DMS79 treated with DMSO at 0.1 percent for 48 hours (cell line): ENCODE measurements at regions not wholly inside any gene's neighbourhood (a gene's known extent, or its start where the extent isn't known, plus 50 kb on each side); places are given as distances from the start of the nearest gene placed in this dataset.
"Not testable (repeated sequence)": the region's sequence is repeated elsewhere in the genome, so short reads cannot be mapped to it uniquely, and the experiment has no call there.

Experiments used
- DNase-seq: peaks from one replicate; lab custom pipeline; 2025; lab: John Stamatoyannopoulos, UW

GRCh38 chr12:9449181-9449580 is 158.5 kb downstream of the KLRB1 start:
- no peak for DNase-seq

- DNase-seq: peak; percentile 31
Observed at GRCh38 chr12:9448648-9449047, 159.1 kb downstream of the KLRB1 start.

DNA sequence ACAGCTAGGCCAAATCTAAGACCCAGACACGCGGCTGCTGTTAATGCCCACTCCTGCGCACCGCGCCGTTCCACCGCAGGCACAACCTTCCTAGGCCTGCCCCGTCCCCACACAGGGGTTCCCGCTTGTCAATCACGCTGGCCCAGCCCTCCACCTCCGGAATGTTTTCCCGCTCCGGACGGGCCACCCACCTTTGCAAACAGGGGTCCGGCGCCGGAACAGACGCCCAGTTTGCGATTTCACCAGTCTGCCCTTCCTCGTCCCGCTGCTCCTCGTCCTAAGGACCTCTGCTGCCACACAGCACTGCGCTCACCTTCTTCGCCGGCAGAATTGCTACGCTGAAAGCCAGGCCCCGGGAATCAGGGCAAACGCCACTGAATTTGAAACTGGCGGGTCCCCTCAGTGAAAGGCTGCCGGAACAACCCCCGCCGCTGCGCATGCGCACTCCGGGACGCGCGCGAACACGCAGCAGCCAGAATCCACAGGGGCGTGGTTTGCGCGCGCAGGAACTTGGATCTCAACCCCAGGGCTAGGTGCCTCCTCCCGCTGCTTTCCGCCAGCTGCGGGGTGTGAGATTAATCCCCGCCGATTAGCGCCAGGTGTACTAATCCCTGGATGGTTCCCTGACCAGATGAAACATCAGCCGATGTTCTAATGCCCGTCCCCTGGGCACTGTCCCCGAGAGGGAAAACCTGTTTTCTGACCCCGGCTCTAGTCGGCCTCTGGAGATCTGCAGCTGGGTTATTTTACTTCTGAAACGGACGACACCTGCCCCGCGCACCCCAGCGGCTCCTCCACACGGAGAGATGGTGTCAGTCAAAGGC is 159.7 kb downstream of the KLRB1 start:
- DNase-seq: peak; percentile 67

DNA sequence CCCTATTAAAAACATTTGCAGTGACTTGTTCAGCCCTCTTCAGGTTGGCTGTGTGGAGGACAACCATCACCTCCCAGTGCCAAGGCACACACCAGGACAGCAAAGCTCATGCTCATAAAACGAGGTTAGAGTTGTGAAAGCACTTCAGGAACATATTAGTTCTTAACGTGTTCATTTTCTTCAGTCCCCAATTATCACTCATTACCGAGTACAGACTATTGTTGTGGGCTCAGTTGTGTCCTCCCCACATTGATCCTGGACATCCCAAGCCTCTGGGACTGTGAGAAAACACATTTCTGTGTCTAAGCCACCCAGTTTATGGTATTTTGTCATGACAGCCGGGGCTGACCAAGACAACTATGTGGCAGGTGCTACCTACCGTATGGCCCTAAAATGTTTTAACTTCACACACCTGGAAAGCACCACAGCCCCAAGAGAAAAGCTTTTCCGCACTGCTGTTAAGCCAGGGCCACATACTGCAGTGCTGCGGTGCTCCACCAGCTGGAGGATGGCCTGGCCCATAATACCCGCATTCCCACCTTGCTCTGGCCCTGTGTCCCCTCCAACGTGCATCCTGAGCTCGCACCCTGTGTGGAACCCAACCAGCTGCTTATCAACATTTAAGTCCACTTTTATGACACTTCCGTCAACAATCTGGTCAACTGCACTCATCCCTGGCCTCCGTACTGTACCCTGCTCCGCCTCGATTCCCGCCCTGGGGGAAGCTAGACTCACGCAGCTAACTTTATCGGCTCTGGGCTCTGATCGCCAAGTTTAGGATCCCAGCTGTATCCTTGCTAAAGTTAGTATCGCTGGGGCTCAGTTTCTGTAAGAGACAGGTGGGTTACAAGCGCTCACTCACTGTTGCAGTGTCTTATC is 160.6 kb downstream of the KLRB1 start:
- not testable (repeated sequence) for DNase-seq

GRCh38 chr12:9440428-9440827 is 167.3 kb downstream of the KLRB1 start:
- DNase-seq: not testable (repeated sequence)

GRCh38 chr12:9435682-9436081 is 172.0 kb downstream of the KLRB1 start:
- DNase-seq: not testable (repeated sequence)

GRCh38 chr12:9430385-9430784 is 177.3 kb downstream of the KLRB1 start:
- not testable (repeated sequence) for DNase-seq

GRCh38 chr12:9428856-9429255 is 178.9 kb downstream of the KLRB1 start:
- not testable (repeated sequence) for DNase-seq

GRCh38 chr12:9425429-9425828 is 182.3 kb downstream of the KLRB1 start:
- not testable (repeated sequence) for DNase-seq

GRCh38 chr12:9424175-9424740 is 183.5 kb downstream of the KLRB1 start:
- not testable (repeated sequence) for DNase-seq

GRCh38 chr12:9422689-9423088 is 185.0 kb downstream of the KLRB1 start:
- DNase-seq: not testable (repeated sequence)

- DNase-seq: not testable (repeated sequence)
Observed at GRCh38 chr12:9421520-9422086, 186.1 kb downstream of the KLRB1 start.

- not testable (repeated sequence) for DNase-seq
Observed at GRCh38 chr12:9420817-9421519, 186.7 kb downstream of the KLRB1 start.

GRCh38 chr12:9418669-9419041 is 189.1 kb downstream of the KLRB1 start:
- DNase-seq: not testable (repeated sequence)

- peak; percentile 27 for DNase-seq
Observed at GRCh38 chr12:9417947-9418668, 189.6 kb downstream of the KLRB1 start.

GRCh38 chr12:9417341-9417740 is 190.4 kb downstream of the KLRB1 start:
- not testable (repeated sequence) for DNase-seq

DNA sequence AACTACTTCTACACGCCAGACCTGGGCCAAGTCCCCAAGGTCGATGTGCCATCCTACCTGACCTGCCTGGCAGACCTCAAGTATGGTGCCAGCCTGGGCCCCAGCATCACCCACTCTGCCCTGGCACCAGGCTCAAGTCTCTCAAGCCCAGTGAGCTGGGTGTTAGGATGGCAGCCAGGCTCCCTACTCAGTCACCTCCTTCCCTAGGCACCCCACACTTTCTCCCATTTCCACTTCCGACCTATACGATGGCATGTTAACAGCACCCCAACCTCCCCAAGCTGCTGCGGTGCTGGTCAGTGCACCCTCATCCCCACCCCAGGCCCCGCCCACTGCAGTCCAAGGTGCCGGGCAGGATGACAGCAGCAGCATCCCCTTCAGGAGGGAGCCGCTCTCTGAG is 191.4 kb downstream of the KLRB1 start:
- not testable (repeated sequence) for DNase-seq

- DNase-seq: not testable (repeated sequence)
Observed at GRCh38 chr12:9415898-9416297, 191.8 kb downstream of the KLRB1 start.

DNA sequence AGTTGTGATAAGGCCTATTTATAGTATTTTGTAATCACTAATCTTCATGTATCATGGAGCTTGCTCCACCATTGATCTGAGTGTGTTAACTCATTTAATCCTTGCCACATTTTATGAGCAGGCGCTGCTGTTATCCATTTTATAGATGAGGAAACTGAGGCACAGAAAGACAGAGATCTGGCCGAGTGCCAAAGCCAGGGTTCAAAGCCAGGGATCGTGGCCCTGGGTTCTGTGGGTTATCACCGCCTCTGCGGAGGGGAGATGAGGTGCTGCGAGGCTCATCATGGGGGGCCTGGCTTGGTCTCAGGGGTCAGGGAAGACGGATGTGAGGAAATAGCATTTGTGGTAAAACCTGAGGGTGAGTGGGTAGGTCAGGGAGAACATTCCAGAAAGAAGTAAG is 193.9 kb downstream of the KLRB1 start:
- not testable (repeated sequence) for DNase-seq

DNA sequence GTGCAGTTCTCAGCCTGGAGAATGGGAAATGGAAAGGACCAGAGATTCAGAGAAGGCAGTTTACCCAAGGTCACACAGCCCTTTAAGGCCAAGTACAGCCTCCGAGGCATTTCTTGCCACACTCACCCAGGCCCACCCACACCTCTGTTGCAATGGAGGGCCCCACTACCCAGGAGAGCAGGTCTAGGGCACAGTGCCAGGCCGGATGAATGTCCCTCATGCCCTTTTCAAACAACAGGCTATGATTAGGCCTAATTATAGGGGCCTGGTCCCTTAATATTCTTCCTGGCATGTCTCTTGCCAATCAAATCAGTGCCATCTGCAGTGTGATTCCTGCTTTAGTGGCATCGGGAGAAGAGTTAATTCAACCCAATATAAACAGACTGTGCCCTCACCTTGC is 195.3 kb downstream of the KLRB1 start:
- DNase-seq: not testable (repeated sequence)
